ENCODE measurements at regions not wholly inside any gene's neighbourhood (a gene's known extent, or its start where the extent isn't known, plus 50 kb on each side); places are given as distances from the start of the nearest gene placed in this dataset.

- peaks cover 2 to 5% (median 3%) of the 10 kb centered on the region in 4 experiments; a peak in 2 of 7 replicates for H3K4me1 ChIP-seq (replicated peaks in 1 of 4; ENCODE audit: control insufficient read depth in 3 of 4, insufficient read depth in 4 of 4, low read length in 3 of 4)
- no peak overlapping the region for H2BK5ac ChIP-seq (ENCODE audit: low read depth, low read length)
- H3K4me2 ChIP-seq (ENCODE audit: insufficient read depth in 1 of 2, low read depth in 2 of 2, low read length in 2 of 2), result no peak overlapping the region
- H2AFZ ChIP-seq (ENCODE audit: low read length), result no peak overlapping the region
- no peak for DNase-seq (ENCODE audit: low read depth in 1 of 2, low spot score in 2 of 2)
- H4K5ac ChIP-seq (ENCODE audit: insufficient read length, low read depth, low read length), result no peak overlapping the region
- H3K23ac ChIP-seq (ENCODE audit: insufficient read length), result no peak overlapping the region
- H3K14ac ChIP-seq (ENCODE audit: insufficient read length), result no peak overlapping the region
- H3K18ac ChIP-seq (ENCODE audit: extremely low read depth, low read length), result no peak overlapping the region
- H3K27me3 ChIP-seq (replicated peaks in 1 of 4; ENCODE audit: control insufficient read depth in 3 of 4, extremely low read depth in 1 of 4, insufficient read depth in 3 of 4, low read length in 3 of 4), result no peaks in the 10 kb centered on the region
- no peak overlapping the region for H2BK15ac ChIP-seq (ENCODE audit: low read length)
- H3K23me2 ChIP-seq (ENCODE audit: low read depth, low read length), result no peaks in the 10 kb centered on the region
- FAIRE-seq, result no peak
- no peak overlapping the region for H3K4me3 ChIP-seq (ENCODE audit: extremely low read depth in 1 of 4, insufficient read depth in 2 of 4, low read depth in 3 of 4, low read length in 4 of 4)
- no peak overlapping the region for H3K4ac ChIP-seq (replicated peaks; ENCODE audit: insufficient read length, low read depth, low read length)
- POLR2A ChIA-PET (ENCODE audit: partially characterized antibody), result no interaction called here
- no peaks in the 10 kb centered on the region for H4K20me1 ChIP-seq (replicated peaks in 1 of 2; ENCODE audit: control insufficient read depth in 1 of 2, insufficient read depth in 2 of 2, low read length in 2 of 2)
- H3K79me2 ChIP-seq (ENCODE audit: control insufficient read depth in 1 of 2, insufficient read depth in 2 of 2, low read length in 2 of 2), result no peaks in the 10 kb centered on the region
- 86% methylated on average over 4 of the region's 4 CpGs; no CpG with 5 or more reads in 1 of the 2 experiments for WGBS, 2 experiments (ENCODE audit: extremely low coverage in 1 of 2, insufficient coverage in 1 of 2, insufficient read length in 1 of 2, insufficient replicate concordance in 2 of 2, low coverage in 1 of 2, low lambda C conversion rate in 2 of 2, missing lambda C conversion rate in 1 of 2)
- H3K36me3 ChIP-seq (ENCODE audit: control insufficient read depth in 2 of 4, insufficient read depth in 4 of 4, low read length in 3 of 4), result no peaks in the 10 kb centered on the region
- no peak overlapping the region for H2AK5ac ChIP-seq (ENCODE audit: low read depth, low read length)
- H2BK120ac ChIP-seq (replicated peaks; ENCODE audit: low read depth, low read length), result no peak overlapping the region
- no peak overlapping the region for H3K9ac ChIP-seq (replicated peaks in 1 of 4; ENCODE audit: extremely low read depth in 1 of 4, low read depth in 3 of 4, low read length in 3 of 4)
- no peak overlapping the region for H3K56ac ChIP-seq (replicated peaks; ENCODE audit: insufficient read length, low read depth, low read length)
- no peaks in the 10 kb centered on the region for H3K79me1 ChIP-seq (ENCODE audit: low read depth, low read length)
- no peak overlapping the region for H3K27ac ChIP-seq (ENCODE audit: low read depth, low read length)
- H4K8ac ChIP-seq (ENCODE audit: extremely low read depth, insufficient read depth, low read length), result no peak overlapping the region
- H2BK20ac ChIP-seq (ENCODE audit: low read length), result no peak overlapping the region
- H4K91ac ChIP-seq (replicated peaks; ENCODE audit: insufficient read length, low read length), result no peak overlapping the region
- CTCF ChIA-PET (ENCODE audit: partially characterized antibody), result interaction anchor here (1.1 to 2.0 kb wide), 2 partner anchors 145 to 354 kb away, joined by 3 to 4 read pairs; no protein-coding TSS in a partner anchor
- no peak overlapping the region for H2BK12ac ChIP-seq (ENCODE audit: low read depth, low read length)
- peaks cover 0 to 2% of the 10 kb centered on the region in 2 experiments; a peak in 1 of 4 replicates for H3K9me3 ChIP-seq (ENCODE audit: insufficient read depth in 2 of 2, low read depth in 1 of 2, low read length in 1 of 2)
- TF ChIP-seq CBX5 (IDR thresholded peaks at IDR 0.05; ENCODE audit: low read depth, low read length) (no peak), NRF1 (IDR thresholded peaks at IDR 0.05; ENCODE audit: low read depth, low read length) (no peak), CEBPB (IDR thresholded peaks at IDR 0.05; ENCODE audit: low read depth, low read length) (no peak), EP300 (IDR thresholded peaks at IDR 0.05; ENCODE audit: borderline replicate concordance in 1 of 2, low read depth in 2 of 2, low read length in 2 of 2) (no peak), SIRT6 (IDR thresholded peaks at IDR 0.05; ENCODE audit: low read length) (no peak), BCL11A (IDR thresholded peaks at IDR 0.05; ENCODE audit: low read depth in 2 of 2, low read length in 2 of 2) (no peak)
These were observed 346.9 kb downstream of the GADD45G start for GRCh38 chr9:89951675-89952074.

Measured in H1 (cell line).